ENCODE measurements at regions not wholly inside any gene's neighbourhood (a gene's known extent, or its start where the extent isn't known, plus 50 kb on each side); places are given as distances from the start of the nearest gene placed in this dataset.

- Histone ChIP-seq H3K27ac (ENCODE audit: insufficient read depth, low read depth, low read length, poor library complexity, severe bottlenecking) (no peak overlapping the region), H3K4me3 (ENCODE audit: insufficient read depth, low read depth, low read length) (no peak overlapping the region), H3K9me3 (ENCODE audit: control insufficient read depth, low read length) (no peaks in the 10 kb centered on the region), H3K36me3 (ENCODE audit: control insufficient read depth, insufficient read depth, low read length) (no peaks in the 10 kb centered on the region), H3K27me3 (ENCODE audit: control insufficient read depth, insufficient read depth, low read length, poor library complexity, severe bottlenecking) (no peaks in the 10 kb centered on the region), H3K4me1 (ENCODE audit: control insufficient read depth, insufficient read depth, low read length) (peaks cover 6% of the 10 kb centered on the region)
- WGBS, 2 experiments: 87 to 88% methylated on average over 8 of the region's 8 CpGs
Observed at GRCh38 chr1:81406292-81406999, 394.3 kb upstream of the ADGRL2 start.

GRCh38 chr1:81398041-81398440 is 402.7 kb upstream of the ADGRL2 start:
- Histone ChIP-seq H3K4me1 (ENCODE audit: control insufficient read depth, insufficient read depth, low read length) (no peaks in the 10 kb centered on the region), H3K36me3 (ENCODE audit: control insufficient read depth, insufficient read depth, low read length) (no peaks in the 10 kb centered on the region), H3K4me3 (ENCODE audit: insufficient read depth, low read depth, low read length) (no peak overlapping the region), H3K27me3 (ENCODE audit: control insufficient read depth, insufficient read depth, low read length, poor library complexity, severe bottlenecking) (no peaks in the 10 kb centered on the region), H3K9me3 (ENCODE audit: control insufficient read depth, low read length) (no peaks in the 10 kb centered on the region), H3K27ac (ENCODE audit: insufficient read depth, low read depth, low read length, poor library complexity, severe bottlenecking) (no peak overlapping the region)

GRCh38 chr1:81392526-81393226 is 408.1 kb upstream of the ADGRL2 start:
- H3K27me3 ChIP-seq (ENCODE audit: control insufficient read depth, insufficient read depth, low read length, poor library complexity, severe bottlenecking): no peaks in the 10 kb centered on the region
- H3K4me1 ChIP-seq (ENCODE audit: control insufficient read depth, insufficient read depth, low read length): no peaks in the 10 kb centered on the region
- no peak overlapping the region for H3K4me3 ChIP-seq (ENCODE audit: insufficient read depth, low read depth, low read length)
- no peaks in the 10 kb centered on the region for H3K9me3 ChIP-seq (ENCODE audit: control insufficient read depth, low read length)
- H3K27ac ChIP-seq (ENCODE audit: insufficient read depth, low read depth, low read length, poor library complexity, severe bottlenecking): no peak overlapping the region
- no peaks in the 10 kb centered on the region for H3K36me3 ChIP-seq (ENCODE audit: control insufficient read depth, insufficient read depth, low read length)

GRCh38 chr1:81391125-81391828 is 409.5 kb upstream of the ADGRL2 start:
- Histone ChIP-seq H3K9me3 (ENCODE audit: control insufficient read depth, low read length) (no peaks in the 10 kb centered on the region), H3K27ac (ENCODE audit: insufficient read depth, low read depth, low read length, poor library complexity, severe bottlenecking) (no peak overlapping the region), H3K36me3 (ENCODE audit: control insufficient read depth, insufficient read depth, low read length) (no peaks in the 10 kb centered on the region), H3K4me1 (ENCODE audit: control insufficient read depth, insufficient read depth, low read length) (no peaks in the 10 kb centered on the region), H3K27me3 (ENCODE audit: control insufficient read depth, insufficient read depth, low read length, poor library complexity, severe bottlenecking) (no peaks in the 10 kb centered on the region), H3K4me3 (ENCODE audit: insufficient read depth, low read depth, low read length) (no peak overlapping the region)
- WGBS, 2 experiments: 90% methylated on average over 4 of the region's 4 CpGs

GRCh38 chr1:81388435-81388834 is 412.3 kb upstream of the ADGRL2 start:
- no peaks in the 10 kb centered on the region for H3K36me3 ChIP-seq (ENCODE audit: control insufficient read depth, insufficient read depth, low read length)
- 80 to 95% methylated on average over 1 to 4 of the region's 4 CpGs for WGBS, 2 experiments
- no peak overlapping the region for H3K27ac ChIP-seq (ENCODE audit: insufficient read depth, low read depth, low read length, poor library complexity, severe bottlenecking)
- H3K27me3 ChIP-seq (ENCODE audit: control insufficient read depth, insufficient read depth, low read length, poor library complexity, severe bottlenecking): no peaks in the 10 kb centered on the region
- H3K9me3 ChIP-seq (ENCODE audit: control insufficient read depth, low read length): no peaks in the 10 kb centered on the region
- no peak overlapping the region for H3K4me3 ChIP-seq (ENCODE audit: insufficient read depth, low read depth, low read length)
- no peaks in the 10 kb centered on the region for H3K4me1 ChIP-seq (ENCODE audit: control insufficient read depth, insufficient read depth, low read length)

GRCh38 chr1:81387446-81387845 is 413.3 kb upstream of the ADGRL2 start:
- WGBS, 2 experiments: 90 to 97% methylated on average over 3 to 4 of the region's 4 CpGs
- no peaks in the 10 kb centered on the region for H3K9me3 ChIP-seq (ENCODE audit: control insufficient read depth, low read length)
- no peak overlapping the region for H3K4me3 ChIP-seq (ENCODE audit: insufficient read depth, low read depth, low read length)
- no peak overlapping the region for H3K27ac ChIP-seq (ENCODE audit: insufficient read depth, low read depth, low read length, poor library complexity, severe bottlenecking)
- no peaks in the 10 kb centered on the region for H3K27me3 ChIP-seq (ENCODE audit: control insufficient read depth, insufficient read depth, low read length, poor library complexity, severe bottlenecking)
- H3K4me1 ChIP-seq (ENCODE audit: control insufficient read depth, insufficient read depth, low read length): no peaks in the 10 kb centered on the region
- H3K36me3 ChIP-seq (ENCODE audit: control insufficient read depth, insufficient read depth, low read length): no peaks in the 10 kb centered on the region

GRCh38 chr1:81382561-81382960 is 418.2 kb upstream of the ADGRL2 start:
- H3K27me3 ChIP-seq (ENCODE audit: control insufficient read depth, insufficient read depth, low read length, poor library complexity, severe bottlenecking): no peaks in the 10 kb centered on the region
- H3K9me3 ChIP-seq (ENCODE audit: control insufficient read depth, low read length): no peaks in the 10 kb centered on the region
- WGBS, 2 experiments: 95 to 96% methylated on average over 3 of the region's 3 CpGs
- no peak overlapping the region for H3K4me3 ChIP-seq (ENCODE audit: insufficient read depth, low read depth, low read length)
- H3K36me3 ChIP-seq (ENCODE audit: control insufficient read depth, insufficient read depth, low read length): no peaks in the 10 kb centered on the region
- no peaks in the 10 kb centered on the region for H3K4me1 ChIP-seq (ENCODE audit: control insufficient read depth, insufficient read depth, low read length)
- no peak overlapping the region for H3K27ac ChIP-seq (ENCODE audit: insufficient read depth, low read depth, low read length, poor library complexity, severe bottlenecking)

- Histone ChIP-seq H3K27ac (ENCODE audit: insufficient read depth, low read depth, low read length, poor library complexity, severe bottlenecking) (no peak overlapping the region), H3K36me3 (ENCODE audit: control insufficient read depth, insufficient read depth, low read length) (no peaks in the 10 kb centered on the region)
- 94 to 97% methylated on average over 3 to 4 of the region's 5 CpGs for WGBS, 2 experiments
Observed at GRCh38 chr1:81381881-81382280, 418.9 kb upstream of the ADGRL2 start.

GRCh38 chr1:81380436-81380835 is 420.3 kb upstream of the ADGRL2 start:
- Histone ChIP-seq H3K36me3 (ENCODE audit: control insufficient read depth, insufficient read depth, low read length) (no peaks in the 10 kb centered on the region), H3K4me1 (ENCODE audit: control insufficient read depth, insufficient read depth, low read length) (no peaks in the 10 kb centered on the region), H3K9me3 (ENCODE audit: control insufficient read depth, low read length) (no peaks in the 10 kb centered on the region), H3K4me3 (ENCODE audit: insufficient read depth, low read depth, low read length) (no peak overlapping the region), H3K27ac (ENCODE audit: insufficient read depth, low read depth, low read length, poor library complexity, severe bottlenecking) (no peak overlapping the region), H3K27me3 (ENCODE audit: control insufficient read depth, insufficient read depth, low read length, poor library complexity, severe bottlenecking) (no peaks in the 10 kb centered on the region)
- no CpG with 5 or more reads among the region's 1 CpG for WGBS, 2 experiments

More at GRCh38 chr1:81381881-81382280, 418.9 kb upstream of the ADGRL2 start:
- Histone ChIP-seq H3K9me3 (ENCODE audit: control insufficient read depth, low read length) (no peaks in the 10 kb centered on the region), H3K27me3 (ENCODE audit: control insufficient read depth, insufficient read depth, low read length, poor library complexity, severe bottlenecking) (no peaks in the 10 kb centered on the region), H3K4me1 (ENCODE audit: control insufficient read depth, insufficient read depth, low read length) (no peaks in the 10 kb centered on the region), H3K4me3 (ENCODE audit: insufficient read depth, low read depth, low read length) (no peak overlapping the region)

- Histone ChIP-seq H3K27ac (ENCODE audit: insufficient read depth, low read depth, low read length, poor library complexity, severe bottlenecking) (no peak overlapping the region), H3K36me3 (ENCODE audit: control insufficient read depth, insufficient read depth, low read length) (no peaks in the 10 kb centered on the region), H3K9me3 (ENCODE audit: control insufficient read depth, low read length) (no peaks in the 10 kb centered on the region), H3K4me1 (ENCODE audit: control insufficient read depth, insufficient read depth, low read length) (no peaks in the 10 kb centered on the region), H3K4me3 (ENCODE audit: insufficient read depth, low read depth, low read length) (no peak overlapping the region), H3K27me3 (ENCODE audit: control insufficient read depth, insufficient read depth, low read length, poor library complexity, severe bottlenecking) (no peaks in the 10 kb centered on the region)
- 89% methylated on average over 8 of the region's 8 CpGs for WGBS, 2 experiments
Observed at GRCh38 chr1:81379430-81379829, 421.3 kb upstream of the ADGRL2 start.
